Ishikawa (cell line): ENCODE measurements at regions not wholly inside any gene's neighbourhood (a gene's known extent, or its start where the extent isn't known, plus 50 kb on each side); places are given as distances from the start of the nearest gene placed in this dataset.

Experiments
- CEBPB ChIP-seq: IDR thresholded peaks from 2 replicates; pipeline ENCODE4 v1.6.1; 2012
- TAF1 ChIP-seq: IDR thresholded peaks from 2 replicates; pipeline ENCODE4 v1.6.1; 2012; ENCODE audit warnings: low read depth, mild to moderate bottlenecking

GRCh38 chr1:104856091-104856490, 1106.4 kb downstream of the AMY1C start:
- TF ChIP-seq CEBPB (no peak), TAF1 (no peak)
